ENCODE measurements at regions not wholly inside any gene's neighbourhood (a gene's known extent, or its start where the extent isn't known, plus 50 kb on each side); places are given as distances from the start of the nearest gene placed in this dataset.
"Not testable (repeated sequence)": the region's sequence is repeated elsewhere in the genome, so short reads cannot be mapped to it uniquely, and the experiment has no call there.

GRCh38 chr22:23437107-23437395 lies 143.0 kb downstream of the IGLL1 start:
- TF ChIP-seq CTCF (IDR thresholded peaks at IDR 0.05; ENCODE audit: borderline replicate concordance, extremely low read depth, low read length, poor library complexity, severe bottlenecking); EZH2 (IDR thresholded peaks at IDR 0.05; ENCODE audit: borderline replicate concordance, low read depth, low read length, severe bottlenecking): not testable (repeated sequence)

Measured in DND-41 (cell line).